Trophoblast cell (in vitro differentiated cells and primary cell): ENCODE measurements at regions not wholly inside any gene's neighbourhood (a gene's known extent, or its start where the extent isn't known, plus 50 kb on each side); places are given as distances from the start of the nearest gene placed in this dataset.

ENCODE experiments used
- DNase-seq, 2 donors: peaks; one replicate each; pipeline ENCODE4 v3.0.0-alpha.2; 2016
- H2AFZ ChIP-seq: 2 replicates; pipeline ENCODE4 v1.6.1; 2013; ENCODE audit warnings: low read length, moderate library complexity, mild to moderate bottlenecking; ENCODE audit not compliant: insufficient read depth, poor library complexity
- H2AK5ac ChIP-seq: 2 replicates; pipeline ENCODE4 v1.6.1; 2013; ENCODE audit warnings: mild to moderate bottlenecking, low read length
- H2BK120ac ChIP-seq: 2 replicates; pipeline ENCODE4 v1.6.1; 2013; ENCODE audit warnings: low read length, mild to moderate bottlenecking, moderate library complexity; ENCODE audit not compliant: insufficient read depth, poor library complexity
- H2BK12ac ChIP-seq: 2 replicates; pipeline ENCODE4 v1.6.1; 2013; ENCODE audit warnings: mild to moderate bottlenecking, low read length, moderate library complexity
- H2BK5ac ChIP-seq: 2 replicates; pipeline ENCODE4 v1.6.1; 2013; ENCODE audit warnings: low read length, low read depth, moderate library complexity, mild to moderate bottlenecking; ENCODE audit not compliant: poor library complexity
- H3K14ac ChIP-seq: 2 replicates; pipeline ENCODE4 v1.6.1; 2013; ENCODE audit warnings: mild to moderate bottlenecking, low read length
- H3K18ac ChIP-seq: 2 replicates; pipeline ENCODE4 v1.6.1; 2013; ENCODE audit warnings: mild to moderate bottlenecking, low read length
- H3K23ac ChIP-seq: 2 replicates; pipeline ENCODE4 v1.6.1; 2013; ENCODE audit warnings: low read length
- H3K27ac ChIP-seq: 2 replicates; pipeline ENCODE4 v1.5.1; 2013; ENCODE audit warnings: low read depth, mild to moderate bottlenecking, inconsistent platforms, low read length, moderate library complexity
- H3K27me3 ChIP-seq: 2 replicates; pipeline ENCODE4 v1.6.1; 2013; ENCODE audit warnings: inconsistent platforms, mild to moderate bottlenecking, low read length, moderate library complexity; ENCODE audit not compliant: insufficient read depth
- H3K36me3 ChIP-seq, 2 experiments: 1 replicate in 1 of 2; 2 replicates in 1 of 2; pipeline ENCODE4 v1.6.1; 2013; ENCODE audit warnings: low read length in 2 of 2, mild to moderate bottlenecking in 2 of 2, moderate library complexity in 1 of 2; ENCODE audit not compliant: insufficient read depth in 2 of 2, control insufficient read depth in 1 of 2
- H3K4ac ChIP-seq: 2 replicates; pipeline ENCODE4 v1.6.1; 2013; ENCODE audit warnings: low read depth, mild to moderate bottlenecking, low read length, moderate library complexity
- H3K4me1 ChIP-seq, 2 experiments: 1 replicate in 1 of 2; 2 replicates in 1 of 2; pipeline ENCODE4 v1.6.1; 2013; ENCODE audit warnings: low read length in 2 of 2, mild to moderate bottlenecking in 2 of 2, moderate library complexity in 1 of 2; ENCODE audit not compliant: insufficient read depth in 2 of 2, control insufficient read depth in 1 of 2
- H3K4me2 ChIP-seq: 2 replicates; pipeline ENCODE4 v1.6.1; 2013; ENCODE audit warnings: inconsistent platforms, mild to moderate bottlenecking, low read length, moderate library complexity
- H3K4me3 ChIP-seq: 2 replicates; pipeline ENCODE4 v1.5.1; 2013; ENCODE audit warnings: mild to moderate bottlenecking, low read depth, low read length, inconsistent platforms
- H3K79me1 ChIP-seq: one replicate; pipeline ENCODE4 v1.6.1; 2013; ENCODE audit warnings: low read length
- H3K79me2 ChIP-seq: 2 replicates; pipeline ENCODE4 v1.6.1; 2013; ENCODE audit warnings: low read length, mild to moderate bottlenecking; ENCODE audit not compliant: control insufficient read depth, insufficient read depth, poor library complexity
- H3K9ac ChIP-seq: 2 replicates; pipeline ENCODE4 v1.6.1; 2013; ENCODE audit warnings: mild to moderate bottlenecking, low read length
- H3K9me3 ChIP-seq: 2 replicates; pipeline ENCODE4 v1.6.1; 2013; ENCODE audit warnings: low read depth, mild to moderate bottlenecking, control low read depth, inconsistent platforms, low read length; ENCODE audit not compliant: insufficient read depth
- H4K12ac ChIP-seq: 2 replicates; pipeline ENCODE4 v1.6.1; 2013; ENCODE audit warnings: low read depth, mild to moderate bottlenecking, low read length, moderate library complexity
- H4K8ac ChIP-seq: 2 replicates; pipeline ENCODE4 v1.6.1; 2013; ENCODE audit warnings: low read depth, mild to moderate bottlenecking, low read length, moderate library complexity
- H4K91ac ChIP-seq: one replicate; pipeline ENCODE4 v1.6.1; 2013; ENCODE audit warnings: low read depth, mild to moderate bottlenecking, low read length, moderate library complexity
- WGBS: extraction: QIAGEN DNeasy Blood & Tissue Kit; methylation state at CpG from one replicate; pipeline ENCODE4 v1.1.7; 2013; ENCODE audit warnings: missing lambda C conversion rate; ENCODE audit not compliant: insufficient read length, insufficient coverage; ENCODE audit errors: extremely low coverage; 5-methylcytosine and 5-hydroxymethylcytosine counted together

DNA sequence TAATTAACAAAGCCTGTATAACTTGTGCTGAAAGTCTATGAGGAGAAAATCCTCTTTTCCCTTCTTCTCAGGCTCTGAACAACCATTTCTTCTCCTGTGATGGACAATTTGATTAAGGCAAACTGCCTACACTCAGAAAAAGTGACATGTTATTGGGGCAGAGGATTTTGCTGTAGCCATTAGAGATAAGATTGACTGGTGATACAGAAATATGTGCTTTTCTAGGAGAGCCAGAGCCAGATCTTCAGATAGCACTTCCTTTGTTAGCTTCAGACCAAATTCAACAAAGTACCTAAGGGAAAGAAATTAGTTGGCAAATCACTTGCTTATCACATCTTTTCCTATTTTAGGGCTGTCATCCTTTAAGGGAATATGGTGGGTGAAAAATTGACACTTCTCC is 259.9 kb downstream of the ARPP21 start:
- no peak for DNase-seq
- H3K14ac ChIP-seq = no peak overlapping the region
- no peak overlapping the region for H3K4me3 ChIP-seq
- H4K12ac ChIP-seq = no peak overlapping the region
- no peak overlapping the region for H4K91ac ChIP-seq
- no peak overlapping the region for H3K23ac ChIP-seq
- no peak overlapping the region for H3K27ac ChIP-seq
- no peak overlapping the region for H3K4me2 ChIP-seq
- H3K36me3 ChIP-seq = no peaks in the 10 kb centered on the region
- H3K9me3 ChIP-seq = no peaks in the 10 kb centered on the region
- no peak overlapping the region for H3K18ac ChIP-seq
- no peaks in the 10 kb centered on the region for H3K79me2 ChIP-seq
- H3K27me3 ChIP-seq = no peaks in the 10 kb centered on the region
- no peak overlapping the region for H2AK5ac ChIP-seq
- H2BK120ac ChIP-seq = no peak overlapping the region
- no peak overlapping the region for H3K4ac ChIP-seq
- H2BK12ac ChIP-seq = no peak overlapping the region
- no peak overlapping the region for H4K8ac ChIP-seq
- no peaks in the 10 kb centered on the region for H3K4me1 ChIP-seq
- H3K79me1 ChIP-seq = no peaks in the 10 kb centered on the region
- H3K9ac ChIP-seq = no peak overlapping the region
- no peak overlapping the region for H2BK5ac ChIP-seq
- no peak overlapping the region for H2AFZ ChIP-seq

DNA sequence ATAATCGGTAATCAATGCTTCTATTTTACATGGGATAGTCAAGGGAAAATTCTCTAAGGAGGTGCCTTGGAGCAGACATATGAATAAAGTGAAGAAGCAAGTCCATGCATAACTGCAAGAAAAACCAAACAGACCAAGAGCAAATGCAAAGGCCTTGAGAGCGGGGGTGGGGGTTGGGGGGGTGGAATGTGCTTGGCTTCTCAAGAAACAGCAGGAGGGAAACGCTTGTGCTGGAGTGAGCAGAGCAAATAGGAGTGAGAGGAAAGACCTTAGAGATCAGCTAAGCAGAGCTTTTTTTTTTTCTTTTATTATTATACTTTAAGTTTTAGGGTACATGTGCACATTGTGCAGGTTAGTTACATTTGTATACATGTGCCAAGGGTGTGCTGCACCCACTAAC is 260.8 kb downstream of the ARPP21 start:
- Histone ChIP-seq H2AFZ (no peak overlapping the region), H3K4me3 (no peak overlapping the region), H3K79me2 (no peaks in the 10 kb centered on the region), H3K27ac (no peak overlapping the region), H3K9ac (no peak overlapping the region), H3K4ac (no peak overlapping the region), H3K27me3 (no peaks in the 10 kb centered on the region), H3K36me3 (no peaks in the 10 kb centered on the region), H2BK12ac (no peak overlapping the region), H3K23ac (no peak overlapping the region), H2BK120ac (no peak overlapping the region), H4K8ac (no peak overlapping the region), H2BK5ac (no peak overlapping the region), H3K4me2 (no peak overlapping the region), H4K12ac (no peak overlapping the region), H2AK5ac (no peak overlapping the region), H3K18ac (no peak overlapping the region), H3K4me1 (no peaks in the 10 kb centered on the region), H3K14ac (no peak overlapping the region), H3K79me1 (no peaks in the 10 kb centered on the region), H3K9me3 (no peaks in the 10 kb centered on the region), H4K91ac (no peak overlapping the region)
- no peak for DNase-seq
- WGBS = no CpG with 5 or more reads among the region's 3 CpGs

DNA sequence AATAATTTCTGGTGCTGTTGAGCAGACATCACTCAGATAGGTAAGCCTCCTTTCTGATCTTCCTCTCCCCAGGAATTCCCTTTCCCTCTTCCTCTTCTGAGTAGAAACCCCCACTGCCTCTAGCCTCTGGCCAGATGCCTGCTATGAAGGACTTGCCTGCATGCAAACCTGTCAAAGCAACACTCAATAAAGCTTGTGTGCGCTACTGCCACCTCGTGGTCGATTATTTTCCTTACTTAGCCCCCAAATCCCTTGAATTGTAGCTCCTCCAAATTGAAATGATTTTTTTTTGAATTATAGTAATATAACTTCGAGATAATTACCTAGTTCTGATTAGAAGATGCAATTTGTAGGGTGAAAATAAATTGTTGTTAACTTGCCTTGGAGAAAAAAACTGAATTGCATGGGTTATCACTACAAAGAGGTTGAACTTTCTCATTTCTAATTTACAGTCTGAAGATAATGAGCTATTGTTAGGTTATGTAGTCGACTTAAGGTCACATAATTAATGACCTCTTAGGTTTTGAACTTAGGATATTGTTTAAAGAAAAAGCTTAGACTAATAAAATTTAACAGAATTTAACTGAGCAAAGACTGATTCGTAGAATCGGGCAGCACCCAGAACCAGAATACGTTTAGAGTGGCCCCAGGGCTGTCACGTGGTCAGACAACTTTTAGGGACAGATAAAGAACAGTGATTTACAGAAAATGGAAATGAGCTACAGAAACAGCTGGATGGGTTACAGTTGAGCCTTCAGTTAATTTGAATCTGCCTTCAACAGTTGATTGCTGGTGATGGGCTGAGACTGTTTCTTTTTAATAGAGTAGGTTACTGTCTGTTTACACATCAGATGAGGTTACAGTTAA is 269.3 kb downstream of the ARPP21 start:
- no peak overlapping the region for H3K4me3 ChIP-seq
- H3K27me3 ChIP-seq = no peaks in the 10 kb centered on the region
- no peaks in the 10 kb centered on the region for H3K79me2 ChIP-seq
- H3K9ac ChIP-seq = no peak overlapping the region
- H3K4ac ChIP-seq = no peak overlapping the region
- peak; percentile 53 to 88 for DNase-seq
- H3K4me1 ChIP-seq = peaks cover 0 to 1% of the 10 kb centered on the region in 2 experiments
- no peak overlapping the region for H2AFZ ChIP-seq
- no peaks in the 10 kb centered on the region for H3K9me3 ChIP-seq
- H3K18ac ChIP-seq = no peak overlapping the region
- H3K23ac ChIP-seq = no peak overlapping the region
- H3K79me1 ChIP-seq = no peaks in the 10 kb centered on the region
- H4K91ac ChIP-seq = no peak overlapping the region
- H2BK12ac ChIP-seq = no peak overlapping the region
- H4K8ac ChIP-seq = no peak overlapping the region
- H3K4me2 ChIP-seq = no peak overlapping the region
- no peaks in the 10 kb centered on the region for H3K36me3 ChIP-seq
- no CpG with 5 or more reads among the region's 9 CpGs for WGBS
- no peak overlapping the region for H3K14ac ChIP-seq
- H2BK5ac ChIP-seq = no peak overlapping the region
- no peak overlapping the region for H3K27ac ChIP-seq
- H2BK120ac ChIP-seq = no peak overlapping the region
- no peak overlapping the region for H4K12ac ChIP-seq
- H2AK5ac ChIP-seq = no peak overlapping the region

GRCh38 chr3:35919160-35919559 is 279.8 kb downstream of the ARPP21 start:
- Histone ChIP-seq H2BK5ac (no peak overlapping the region), H3K9ac (no peak overlapping the region)

More at GRCh38 chr3:35919160-35919559, 279.8 kb downstream of the ARPP21 start:
- Histone ChIP-seq H3K27me3 (no peaks in the 10 kb centered on the region), H4K8ac (no peak overlapping the region), H4K91ac (no peak overlapping the region), H3K9me3 (no peaks in the 10 kb centered on the region), H3K4me1 (no peaks in the 10 kb centered on the region), H3K23ac (no peak overlapping the region), H3K36me3 (no peaks in the 10 kb centered on the region), H3K79me1 (no peaks in the 10 kb centered on the region), H2AFZ (no peak overlapping the region), H2BK120ac (no peak overlapping the region), H4K12ac (no peak overlapping the region), H3K4me3 (no peak overlapping the region), H2AK5ac (no peak overlapping the region), H2BK12ac (no peak overlapping the region), H3K14ac (no peak overlapping the region), H3K4ac (no peak overlapping the region), H3K79me2 (no peaks in the 10 kb centered on the region), H3K4me2 (no peak overlapping the region), H3K27ac (no peak overlapping the region), H3K18ac (no peak overlapping the region)
- WGBS = no CpG with 5 or more reads among the region's 6 CpGs
- DNase-seq = no peak
